LNCAP (cell line): ENCODE measurements at regions not wholly inside any gene's neighbourhood (a gene's known extent, or its start where the extent isn't known, plus 50 kb on each side); places are given as distances from the start of the nearest gene placed in this dataset.

Source experiments
- CTCF ChIP-seq: fragments of 450-650 bp; IDR thresholded peaks from 2 replicates; pipeline ENCODE4 v1.5.1; 2017; ENCODE audit warnings: mild to moderate bottlenecking

GRCh38 chr1:244339776-244340175 lies 111.9 kb downstream of the ADSS2 start:
- TF ChIP-seq CTCF: no peak

GRCh38 chr1:244340396-244340795 lies 111.3 kb downstream of the ADSS2 start:
- TF ChIP-seq CTCF: no peak

GRCh38 chr1:244341455-244342450 lies 110.0 kb downstream of the ADSS2 start:
- TF ChIP-seq CTCF: no peak

DNA sequence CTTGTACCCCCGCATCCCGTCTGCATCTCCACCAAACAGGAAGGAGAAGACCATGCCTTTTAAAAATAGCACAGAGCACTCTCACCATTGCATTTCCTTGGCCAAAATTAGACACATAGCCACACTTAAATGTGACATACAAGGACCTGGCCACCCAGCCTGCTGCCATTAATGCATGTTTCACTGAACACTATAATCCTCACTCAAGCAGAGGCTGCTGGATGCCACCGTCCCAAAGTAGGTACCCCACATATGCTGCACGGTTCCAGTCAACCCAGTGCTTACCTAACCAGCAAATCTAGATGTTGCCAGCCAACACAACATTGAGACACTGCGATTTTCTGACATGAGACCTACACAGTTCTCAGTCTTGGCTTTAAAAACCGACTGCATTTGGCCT lies 107.7 kb downstream of the ADSS2 start:
- no peak for TF ChIP-seq CTCF

- no peak for TF ChIP-seq CTCF
Observed at GRCh38 chr1:244346972-244347618, 104.6 kb downstream of the ADSS2 start.

GRCh38 chr1:244347942-244348341 lies 103.8 kb downstream of the ADSS2 start:
- TF ChIP-seq CTCF: no peak

- no peak for TF ChIP-seq CTCF
Observed at GRCh38 chr1:244349103-244349531, 102.6 kb downstream of the ADSS2 start.
